GM18861 (cell line): ENCODE measurements at regions not wholly inside any gene's neighbourhood (a gene's known extent, or its start where the extent isn't known, plus 50 kb on each side); places are given as distances from the start of the nearest gene placed in this dataset.
"Not testable (repeated sequence)": the region's sequence is repeated elsewhere in the genome, so short reads cannot be mapped to it uniquely, and the experiment has no call there.

ENCODE experiments used
- ATAC-seq: cut with Tn5 transposase; IDR thresholded peaks from one replicate; pipeline ENCODE4 v1.9.1; 2021; ENCODE audit not compliant: unreplicated experiment

DNA sequence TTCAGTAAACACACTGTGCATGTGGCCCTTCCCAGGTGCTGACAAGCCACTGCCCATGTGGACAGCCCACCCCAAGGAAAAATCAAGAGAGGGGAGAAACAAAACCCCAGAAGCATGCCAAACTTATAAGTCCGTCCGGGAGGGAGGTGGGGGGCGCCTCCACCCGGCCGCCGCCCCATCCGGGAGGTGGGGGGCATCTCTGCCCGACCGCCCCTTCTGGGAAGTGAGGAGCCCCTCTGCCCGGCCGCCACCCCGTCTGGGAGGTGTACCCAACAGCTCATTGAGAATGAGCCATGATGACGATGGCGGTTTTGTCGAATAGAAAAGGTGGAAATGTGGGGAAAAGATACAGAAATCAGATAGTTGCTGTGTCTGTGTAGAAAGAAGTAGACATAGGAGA lies 53.8 kb upstream of the C2CD4B start:
- ATAC-seq = no peak

DNA sequence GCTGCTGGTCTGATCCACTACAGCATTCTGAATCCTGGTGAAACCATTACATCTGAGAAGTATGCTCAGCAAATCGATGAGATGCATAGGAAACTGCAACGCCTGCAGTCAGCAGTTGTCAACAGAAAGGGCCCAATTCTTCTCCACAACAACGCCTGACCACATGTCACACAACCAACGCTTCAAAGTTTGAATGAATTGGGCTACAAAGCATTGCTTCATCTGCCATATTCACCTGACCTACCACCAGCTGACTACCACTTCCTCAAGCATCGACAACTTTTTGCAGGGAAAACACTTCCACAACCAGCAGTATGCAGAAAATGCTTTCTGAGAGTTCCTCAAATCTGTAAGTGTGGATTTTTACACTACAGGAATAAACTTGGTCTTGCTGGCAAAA lies 54.7 kb upstream of the C2CD4B start:
- no peak for ATAC-seq

DNA sequence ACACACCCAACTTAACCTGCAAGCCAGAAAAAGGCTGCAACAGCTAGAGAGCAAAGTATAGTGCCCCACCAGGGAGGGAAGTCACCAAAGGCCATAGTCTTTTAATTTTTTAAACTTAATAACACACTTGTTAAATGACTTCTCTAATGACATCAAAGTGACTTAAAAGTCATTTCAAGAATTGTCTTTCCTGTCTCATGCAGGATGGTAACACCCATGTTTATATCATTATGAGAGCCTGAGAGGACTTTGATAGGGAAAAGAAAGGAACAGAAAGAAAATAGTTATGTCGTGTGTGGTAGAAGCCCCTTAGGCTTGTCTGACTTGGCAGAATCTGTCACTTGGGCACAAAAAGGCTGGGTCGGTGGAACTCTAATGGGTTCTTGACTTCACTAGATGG lies 57.9 kb upstream of the C2CD4B start:
- ATAC-seq = no peak

DNA sequence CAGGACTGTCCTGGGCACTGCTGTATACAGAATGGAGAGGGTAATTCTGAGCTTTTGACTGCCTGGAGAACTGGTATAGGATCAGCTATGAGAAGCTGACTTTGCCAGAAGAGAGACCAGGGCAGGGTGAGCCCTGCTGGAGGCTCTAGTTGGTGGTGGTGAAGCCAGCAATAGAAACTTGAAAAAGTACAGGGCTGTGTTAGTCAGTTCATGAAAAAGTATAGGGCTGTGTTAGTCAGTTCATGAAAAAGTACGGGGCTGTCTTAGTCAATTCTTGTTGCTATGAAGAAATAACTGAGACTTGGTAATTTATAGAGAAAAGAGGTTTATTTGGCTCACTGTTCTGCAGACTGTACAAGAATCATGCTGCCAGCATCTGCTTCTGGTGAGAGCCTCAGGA lies 63.5 kb upstream of the C2CD4B start:
- ATAC-seq = no peak

DNA sequence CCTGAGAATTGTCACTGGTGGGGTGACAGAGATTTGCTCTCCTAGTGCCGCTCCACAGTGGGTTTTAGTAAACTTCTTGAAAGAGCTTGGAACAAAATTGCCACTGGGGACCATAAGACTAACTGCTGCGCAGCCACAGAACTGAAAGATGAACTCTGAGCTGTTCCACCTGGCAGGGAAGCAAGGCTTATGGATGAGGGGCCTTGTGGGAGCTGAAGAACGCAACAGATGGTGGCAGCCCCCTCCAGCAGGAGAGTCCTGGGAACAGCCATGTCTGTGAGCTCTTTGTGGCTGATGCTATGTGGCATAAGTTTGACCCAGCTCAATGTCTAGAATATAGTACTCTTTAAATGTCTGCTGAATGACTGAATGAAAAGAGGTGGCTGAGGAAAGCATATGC lies 66.8 kb upstream of the C2CD4B start:
- ATAC-seq = no peak

DNA sequence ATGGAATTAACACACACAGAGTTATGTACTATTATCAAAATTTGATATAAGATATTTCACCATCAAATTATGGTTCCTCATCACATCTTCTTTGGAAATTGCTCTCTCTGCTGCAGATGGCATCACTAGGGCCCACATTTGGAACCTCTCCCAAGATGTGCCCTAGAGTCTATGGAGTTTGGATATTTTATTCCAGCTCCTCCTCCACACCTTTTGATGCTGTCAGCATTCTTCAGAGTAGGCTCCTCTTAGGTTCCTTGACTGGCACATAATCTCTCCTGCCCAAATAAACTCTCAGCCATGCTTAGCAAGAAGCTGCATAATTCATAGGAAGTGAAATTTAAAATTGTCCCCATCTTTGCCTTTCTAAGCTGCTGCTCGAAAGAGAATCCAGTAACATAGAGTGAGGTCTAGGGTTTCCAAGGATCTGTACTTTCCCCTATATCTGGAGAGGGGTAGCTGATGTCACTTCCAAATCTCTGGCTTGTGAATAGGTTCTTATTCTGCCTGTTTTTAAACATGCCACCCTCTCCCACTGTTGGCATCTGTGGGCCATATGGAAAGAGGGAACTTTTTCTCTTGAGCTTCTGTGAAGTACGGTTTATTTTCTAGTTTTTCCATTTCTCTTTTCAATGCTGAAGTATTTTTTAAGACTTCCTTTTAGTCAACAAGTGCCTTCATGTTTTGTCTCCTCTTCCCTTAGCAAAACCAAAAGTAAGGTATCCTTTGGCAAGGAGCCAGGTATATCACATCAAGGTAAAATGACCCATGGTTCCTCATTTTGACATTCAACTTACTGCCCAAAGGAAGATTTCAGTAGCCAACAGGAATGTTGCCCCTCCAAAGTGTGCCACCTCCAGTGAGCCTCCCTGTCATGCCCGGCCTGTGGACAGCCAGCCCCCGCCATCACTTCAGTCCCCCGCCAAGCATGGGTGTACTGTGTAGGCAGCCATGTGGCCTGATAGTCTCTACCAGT lies 75.3 kb upstream of the C2CD4B start:
- no peak for ATAC-seq

DNA sequence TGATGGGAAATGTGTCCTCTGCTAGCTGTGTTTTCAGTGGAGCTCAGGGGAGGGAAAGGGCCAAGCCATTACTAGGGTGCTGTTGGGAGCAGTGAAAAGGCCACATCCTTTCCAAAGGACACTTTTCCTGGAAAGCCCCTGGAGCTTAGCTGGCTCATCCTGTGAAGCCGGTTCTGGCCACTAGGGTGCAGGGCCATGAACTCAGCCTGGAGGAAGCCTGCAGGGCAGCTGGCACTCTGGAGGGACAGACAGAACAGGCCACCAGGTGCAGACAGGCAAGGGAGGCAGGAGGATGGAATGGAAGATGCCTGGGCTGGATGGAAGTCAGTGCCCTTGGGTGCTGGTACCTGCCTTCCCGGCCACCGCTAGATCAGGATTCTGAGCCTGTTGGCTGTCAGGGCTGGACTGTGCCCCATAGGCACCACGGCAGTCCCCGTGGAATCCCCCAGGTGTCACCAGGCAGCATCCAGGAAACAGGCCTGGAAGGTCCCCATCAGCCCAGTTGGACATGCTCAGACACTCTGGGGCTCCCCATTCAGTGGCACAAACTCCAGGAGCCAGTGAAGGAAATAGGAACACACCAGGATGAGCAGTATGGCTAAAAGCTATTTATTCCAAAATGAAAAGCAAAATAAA lies 76.2 kb upstream of the C2CD4B start:
- ATAC-seq = no peak

DNA sequence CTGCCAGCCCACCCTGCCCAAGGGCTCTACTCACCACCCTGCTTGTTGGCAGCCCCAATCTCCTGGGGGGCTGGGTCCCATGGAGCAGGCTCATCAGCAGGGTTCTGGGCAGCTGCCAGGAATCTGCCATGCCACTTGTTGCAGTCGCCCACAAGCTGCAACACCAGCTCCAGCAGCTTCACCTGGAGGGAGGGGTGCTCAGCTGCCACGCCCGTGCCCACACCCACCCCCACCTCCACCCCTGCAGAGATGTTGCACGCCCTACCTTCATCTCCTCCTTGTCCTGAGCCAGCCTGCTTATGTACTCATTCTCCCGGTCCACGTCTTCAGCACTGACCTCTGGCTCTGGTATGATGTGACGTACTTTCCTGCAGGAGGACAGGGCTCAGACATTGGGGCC lies 77.9 kb upstream of the C2CD4B start:
- ATAC-seq = no peak

DNA sequence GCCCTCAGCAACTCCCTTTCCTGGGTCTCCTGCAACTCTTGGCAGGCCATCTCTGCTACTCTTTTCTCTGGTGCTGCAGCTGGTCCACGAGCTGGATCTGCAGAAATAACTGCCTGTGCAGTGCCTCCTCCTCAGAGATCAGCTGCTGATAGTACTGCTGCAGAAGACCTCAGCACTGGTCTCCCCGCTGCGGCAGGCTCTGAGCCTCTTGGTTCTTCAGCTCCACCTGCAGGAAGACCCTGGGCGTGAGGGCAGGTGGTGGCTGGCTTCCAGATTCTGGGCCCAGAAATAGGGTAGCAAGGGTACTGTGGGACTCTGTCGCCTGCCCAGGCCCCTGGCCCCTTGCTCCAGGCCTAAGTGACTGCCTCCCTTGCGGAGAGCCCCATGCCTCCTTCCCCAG lies 79.7 kb upstream of the C2CD4B start:
- ATAC-seq = no peak

DNA sequence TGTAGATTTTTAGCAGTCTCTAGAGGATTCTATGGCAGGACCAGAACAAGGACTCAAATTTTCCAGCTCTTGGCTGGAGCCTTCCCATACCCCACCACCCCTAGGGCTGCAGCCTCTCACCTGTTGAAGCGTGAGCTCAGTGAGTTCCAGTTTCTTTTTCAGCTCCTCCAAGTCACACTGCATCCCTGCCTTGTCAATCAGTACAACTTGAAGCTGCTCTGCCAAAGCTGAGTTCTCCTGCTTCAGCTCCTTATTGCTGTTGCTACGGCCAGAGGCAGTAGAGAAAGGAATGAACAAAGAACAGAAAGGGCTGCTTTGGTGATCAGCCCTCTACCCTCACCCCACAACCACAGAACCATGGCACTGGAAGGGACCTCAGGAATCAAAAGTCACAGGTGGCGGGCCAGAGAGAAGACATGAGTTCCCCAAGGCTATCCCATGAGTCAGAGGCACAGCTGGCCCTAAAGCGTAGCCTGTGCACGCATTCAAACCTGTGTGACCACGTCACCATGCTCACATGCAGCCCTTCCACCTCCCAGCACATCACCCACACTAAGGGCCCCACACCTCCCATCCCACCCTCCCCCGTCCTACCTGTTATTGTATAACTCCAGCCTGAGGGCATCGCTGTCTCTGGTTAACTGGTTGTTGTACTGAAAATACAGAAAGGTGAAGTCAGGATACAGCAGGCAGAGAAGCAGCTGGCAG lies 83.3 kb upstream of the C2CD4B start:
- no peak for ATAC-seq

DNA sequence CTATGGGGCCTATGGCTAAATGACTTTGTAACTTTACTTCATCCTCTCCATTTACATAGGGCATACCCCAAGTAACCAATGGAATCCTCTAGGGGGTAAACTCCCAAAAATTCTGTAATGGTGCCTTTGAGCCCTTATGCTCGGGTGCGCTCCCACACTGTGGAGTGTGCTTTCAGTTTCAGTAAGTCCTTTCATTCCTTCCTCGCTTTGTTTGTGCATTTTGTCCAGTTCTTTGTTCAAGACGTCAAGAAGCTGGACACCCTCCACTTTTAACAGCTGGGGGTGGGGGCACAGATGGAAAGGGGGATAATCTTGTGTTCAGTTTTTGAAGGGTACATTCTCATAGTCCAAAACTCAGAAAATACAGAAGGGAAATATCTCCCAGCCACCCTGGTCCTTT lies 84.4 kb upstream of the C2CD4B start:
- ATAC-seq = no peak

DNA sequence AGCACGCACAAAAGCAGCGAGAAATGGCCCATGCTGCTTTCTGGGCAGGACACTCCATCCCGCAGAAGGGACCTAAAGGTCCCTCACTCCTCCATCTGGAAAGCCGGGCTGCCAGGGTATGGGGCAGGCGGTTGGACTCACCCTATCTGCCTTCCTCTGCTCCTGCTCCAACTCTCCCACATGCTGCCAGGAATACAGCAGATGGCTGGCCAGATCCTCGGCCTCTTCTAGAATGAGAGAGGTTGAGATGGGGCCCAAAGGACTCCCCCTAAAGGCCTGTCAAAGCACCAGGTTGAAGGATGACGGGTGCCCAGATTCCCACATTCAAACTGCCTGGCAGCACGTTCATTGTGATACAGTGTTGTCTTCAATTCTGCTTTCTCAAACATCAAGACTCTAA lies 85.1 kb upstream of the C2CD4B start:
- no peak for ATAC-seq

DNA sequence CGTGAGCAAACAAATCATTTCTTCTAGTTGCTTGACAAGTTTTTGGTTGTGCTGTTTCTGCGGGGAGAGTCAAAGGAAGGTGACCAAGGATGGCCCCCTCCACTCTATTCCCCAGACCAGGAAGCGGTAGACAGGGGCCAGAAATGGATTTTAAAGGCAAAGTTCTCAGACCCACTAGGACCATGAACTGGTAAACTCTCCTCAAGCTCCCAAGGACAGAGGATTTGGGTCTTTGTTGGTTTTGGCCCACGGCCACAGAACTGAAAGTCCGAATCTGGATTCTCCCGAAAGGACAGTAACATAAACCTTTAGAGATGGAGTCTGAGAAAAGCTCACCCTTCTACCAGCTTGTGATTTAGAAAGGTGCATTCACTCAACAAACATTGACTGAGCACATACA lies 85.9 kb upstream of the C2CD4B start:
- no peak for ATAC-seq

DNA sequence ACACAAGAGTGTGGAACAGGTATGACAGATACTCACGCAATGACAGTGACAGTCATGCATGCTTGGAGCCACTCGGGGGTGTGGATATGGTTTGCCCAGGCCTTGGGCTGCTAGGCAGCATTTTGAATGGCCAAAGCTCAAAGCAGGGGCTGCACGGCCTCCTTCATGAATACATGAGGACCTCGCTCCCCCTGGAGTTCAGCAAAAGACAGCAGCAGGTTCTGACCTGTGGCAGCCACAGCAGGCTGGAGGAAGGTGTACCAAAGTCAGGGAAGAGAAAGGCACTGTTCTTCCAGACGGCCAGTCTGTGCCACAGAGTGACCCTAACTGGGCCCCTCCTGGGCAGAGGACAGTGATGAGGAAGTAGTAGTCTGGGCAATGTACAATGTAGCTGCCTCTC lies 88.2 kb upstream of the C2CD4B start:
- ATAC-seq = no peak

DNA sequence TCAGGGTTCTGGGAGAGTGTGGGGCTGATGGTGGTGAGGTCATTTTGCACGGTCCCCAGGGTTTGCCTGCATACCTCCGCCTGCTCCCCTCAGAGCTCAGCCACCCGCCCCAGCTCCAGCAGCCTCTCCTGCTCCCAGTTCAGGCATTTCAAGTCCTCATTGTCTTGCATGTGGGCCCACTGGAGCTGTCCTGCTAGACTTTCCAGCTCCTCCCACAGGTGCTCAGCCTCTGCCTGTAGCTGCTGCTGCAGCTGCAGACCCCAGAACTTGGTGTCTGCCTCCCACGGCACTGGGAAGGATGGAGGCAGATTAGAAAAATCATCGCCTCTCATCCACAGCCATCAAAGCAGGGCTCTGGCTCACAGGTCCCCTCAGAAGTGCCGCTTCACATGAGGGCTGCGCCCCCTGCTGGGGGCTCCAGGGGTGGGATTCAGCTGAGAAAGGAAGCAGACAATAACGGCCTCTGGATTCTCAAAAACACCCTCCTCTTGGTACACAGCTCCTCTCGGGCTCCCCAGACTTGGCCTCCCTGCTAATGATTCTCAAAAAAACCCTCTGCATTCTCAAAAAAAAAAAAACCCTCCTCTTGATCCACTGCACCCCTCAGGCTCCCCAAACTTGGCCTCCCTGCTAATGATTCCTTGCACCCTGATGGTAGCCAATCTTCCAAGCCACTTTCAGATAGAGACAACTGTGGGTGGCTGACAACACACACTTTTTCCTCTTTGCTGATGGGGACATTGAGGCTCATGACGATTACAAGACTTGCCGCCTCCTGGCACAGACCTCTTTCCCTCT lies 89.3 kb upstream of the C2CD4B start:
- no peak for ATAC-seq

DNA sequence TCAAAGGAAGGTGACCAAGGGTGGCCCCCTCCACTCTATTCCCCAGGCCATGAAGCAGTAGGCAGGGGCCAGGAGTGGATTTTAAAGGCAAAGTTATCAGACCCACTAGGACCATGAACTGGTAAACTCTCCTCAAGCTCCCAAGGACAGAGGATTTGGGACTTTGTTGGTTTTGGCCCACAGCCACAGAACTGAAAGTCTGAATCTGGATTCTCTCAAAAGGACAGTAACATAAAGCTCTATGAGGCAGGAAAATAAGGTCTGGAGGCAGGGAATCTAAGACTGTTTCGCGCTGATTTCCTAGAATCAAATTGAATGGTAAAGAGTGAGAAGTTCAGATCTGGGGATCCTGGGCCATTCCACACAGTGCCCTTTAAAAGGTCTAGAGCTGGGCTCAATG lies 91.3 kb upstream of the C2CD4B start:
- ATAC-seq = not testable (repeated sequence)

DNA sequence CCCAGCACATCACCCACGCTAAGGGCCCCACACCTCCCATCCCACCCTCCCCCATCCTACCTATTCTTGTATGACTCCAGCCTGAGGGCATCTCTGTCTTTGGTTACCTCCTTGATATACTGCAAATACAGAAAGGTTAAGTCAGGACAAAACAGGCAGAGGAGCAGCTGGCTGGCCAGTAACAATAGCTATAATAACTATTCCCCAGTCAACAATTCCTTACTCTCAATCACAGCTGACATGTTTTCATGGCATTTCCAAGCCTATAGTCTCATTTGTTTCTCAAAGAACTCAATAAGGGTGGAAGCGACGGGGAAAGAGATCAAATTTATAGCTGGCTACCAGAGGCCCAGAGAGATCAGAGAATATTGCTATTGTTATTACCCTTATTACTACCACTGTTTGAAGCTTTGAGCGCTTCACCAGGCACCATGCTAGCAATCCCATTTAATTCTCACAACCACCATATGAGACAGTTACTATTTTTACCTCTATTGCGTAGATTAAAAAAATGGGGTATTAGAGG lies 93.0 kb upstream of the C2CD4B start:
- ATAC-seq = no peak

DNA sequence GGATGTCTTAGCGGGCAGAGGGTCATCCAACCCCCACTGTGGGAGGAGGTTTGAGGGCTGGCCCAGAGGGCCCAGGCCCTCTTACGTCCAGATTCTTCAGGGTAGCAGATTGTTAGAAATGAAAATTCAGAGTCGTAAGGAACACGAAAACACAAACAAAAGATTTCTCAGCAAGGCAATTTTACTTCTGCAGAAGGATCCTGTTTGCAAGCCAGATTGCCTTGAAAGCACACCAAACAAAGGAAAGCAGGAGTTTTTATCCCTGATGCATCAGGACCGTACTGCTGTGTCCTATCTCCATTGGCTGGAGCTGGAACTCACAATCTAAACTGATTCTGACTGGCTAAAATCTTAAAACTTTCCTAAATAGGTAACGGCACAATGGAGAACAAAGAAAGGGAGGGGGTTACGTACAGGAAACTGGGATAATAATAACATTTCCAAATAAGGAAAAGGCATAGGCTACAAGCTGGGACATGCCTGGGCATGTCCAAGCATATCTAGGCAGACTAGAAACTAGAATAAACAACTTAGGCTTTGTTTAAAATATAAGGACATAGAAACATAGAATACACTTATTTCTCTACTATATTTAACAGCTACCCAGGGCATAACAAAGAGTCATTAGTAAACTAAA lies 97.3 kb upstream of the C2CD4B start:
- ATAC-seq = no peak

DNA sequence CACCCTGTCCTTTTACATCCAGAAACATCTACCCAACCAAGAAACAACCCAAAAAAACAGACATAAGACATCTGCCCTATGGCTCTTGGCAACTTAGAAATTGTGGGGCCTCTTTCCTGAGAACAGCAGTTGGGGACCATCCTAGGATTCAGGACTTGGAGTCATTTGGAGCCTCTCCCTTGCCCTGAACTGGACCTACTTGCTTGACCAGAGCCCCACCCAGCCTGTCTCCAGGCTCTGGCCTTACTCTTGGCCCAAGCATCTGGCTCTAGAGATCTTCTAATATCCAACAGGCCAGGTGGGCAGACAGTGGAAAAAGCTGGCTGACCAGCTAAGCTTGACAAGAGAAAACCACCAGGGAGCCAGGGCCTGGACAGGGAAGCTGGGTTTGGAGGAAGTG lies 99.1 kb upstream of the C2CD4B start:
- no peak for ATAC-seq

DNA sequence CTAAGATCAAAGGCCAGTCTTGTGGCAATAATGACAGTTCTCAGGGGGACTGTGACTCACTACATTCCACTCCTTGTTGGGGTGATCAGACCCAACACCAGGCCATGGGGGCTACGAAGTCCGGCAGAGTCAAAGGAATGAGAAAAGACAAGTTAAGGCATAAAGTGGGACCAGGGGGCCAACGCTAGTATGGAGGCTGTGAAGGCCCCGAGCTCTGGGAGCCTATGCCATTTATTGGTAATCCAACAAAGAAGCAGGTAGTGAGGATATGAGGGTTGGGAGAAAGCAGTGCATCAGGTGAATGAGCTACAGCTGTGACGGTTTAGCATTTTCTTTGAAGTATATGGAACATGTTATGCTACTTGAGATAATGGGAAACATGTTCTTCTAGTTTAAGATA lies 104.4 kb upstream of the C2CD4B start:
- no peak for ATAC-seq
